Osteocyte (in vitro differentiated cells): ENCODE measurements at regions not wholly inside any gene's neighbourhood (a gene's known extent, or its start where the extent isn't known, plus 50 kb on each side); places are given as distances from the start of the nearest gene placed in this dataset.

Source experiments
- DNase-seq: peaks from one replicate; pipeline ENCODE4 v3.0.0; 2021; ENCODE audit warnings: mixed read lengths; ENCODE audit not compliant: unreplicated experiment; ENCODE audit errors: extremely low spot score
- H3K27ac Mint-ChIP-seq: one replicate; pipeline ENCODE4 v1.8.0; 2021; ENCODE audit warnings: mild to moderate bottlenecking, mixed read lengths; ENCODE audit not compliant: unreplicated experiment
- H3K27me3 Mint-ChIP-seq: one replicate; pipeline ENCODE4 v1.8.0; 2021; ENCODE audit warnings: mixed read lengths; ENCODE audit not compliant: unreplicated experiment
- H3K36me3 Mint-ChIP-seq: one replicate; pipeline ENCODE4 v1.8.0; 2021; ENCODE audit warnings: mixed read lengths; ENCODE audit not compliant: unreplicated experiment
- H3K4me1 Mint-ChIP-seq: one replicate; pipeline ENCODE4 v1.8.0; 2021; ENCODE audit warnings: mixed read lengths; ENCODE audit not compliant: unreplicated experiment
- H3K4me3 Mint-ChIP-seq: one replicate; pipeline ENCODE4 v1.8.0; 2021; ENCODE audit warnings: mild to moderate bottlenecking, moderate library complexity, mixed read lengths; ENCODE audit not compliant: unreplicated experiment
- H3K9me3 Mint-ChIP-seq: one replicate; pipeline ENCODE4 v1.8.0; 2021; ENCODE audit warnings: mixed read lengths; ENCODE audit not compliant: unreplicated experiment
- TF ChIP-seq, protein P1 (sequence below): fragments of 200-600 bp; sonication (generic); IDR thresholded peaks from 2 replicates; pipeline ENCODE4 v1.5.0; 2021; ENCODE audit warnings: antibody characterized with exemption, mild to moderate bottlenecking, moderate library complexity

DNA sequence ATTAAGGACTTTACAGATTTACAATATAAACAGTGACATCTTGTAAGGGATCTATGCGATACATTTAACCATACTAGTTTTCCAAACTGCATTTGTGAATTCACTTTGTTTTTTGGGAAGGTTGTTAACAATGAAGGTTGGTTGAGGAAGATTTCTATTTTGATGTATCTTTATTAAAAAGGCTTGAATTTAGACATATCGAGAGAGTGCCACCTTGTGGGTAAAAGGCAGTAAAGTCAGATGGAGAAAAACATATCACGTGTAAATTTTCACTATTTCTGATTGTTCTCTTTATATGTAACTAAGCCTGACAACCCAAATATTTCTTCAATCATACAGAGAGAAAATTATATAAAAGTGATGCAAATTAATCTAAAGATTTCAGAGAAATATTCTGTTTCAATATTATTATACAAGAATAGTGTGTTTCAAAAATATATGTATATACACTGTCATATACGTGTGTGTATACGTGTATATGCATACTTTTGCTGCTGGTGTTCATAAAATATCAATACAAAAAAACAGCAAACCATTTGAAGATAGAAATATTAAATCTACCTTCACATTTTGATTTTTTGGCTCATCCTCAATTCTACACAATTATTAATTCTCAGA is 988.6 kb downstream of the SORCS1 start:
- H3K4me1 Mint-ChIP-seq = no peaks in the 10 kb centered on the region
- no peak for DNase-seq
- no peak overlapping the region for H3K4me3 Mint-ChIP-seq
- no peaks in the 10 kb centered on the region for H3K9me3 Mint-ChIP-seq
- no peaks in the 10 kb centered on the region for H3K36me3 Mint-ChIP-seq
- no peaks in the 10 kb centered on the region for H3K27me3 Mint-ChIP-seq
- TF ChIP-seq, protein P1, sequence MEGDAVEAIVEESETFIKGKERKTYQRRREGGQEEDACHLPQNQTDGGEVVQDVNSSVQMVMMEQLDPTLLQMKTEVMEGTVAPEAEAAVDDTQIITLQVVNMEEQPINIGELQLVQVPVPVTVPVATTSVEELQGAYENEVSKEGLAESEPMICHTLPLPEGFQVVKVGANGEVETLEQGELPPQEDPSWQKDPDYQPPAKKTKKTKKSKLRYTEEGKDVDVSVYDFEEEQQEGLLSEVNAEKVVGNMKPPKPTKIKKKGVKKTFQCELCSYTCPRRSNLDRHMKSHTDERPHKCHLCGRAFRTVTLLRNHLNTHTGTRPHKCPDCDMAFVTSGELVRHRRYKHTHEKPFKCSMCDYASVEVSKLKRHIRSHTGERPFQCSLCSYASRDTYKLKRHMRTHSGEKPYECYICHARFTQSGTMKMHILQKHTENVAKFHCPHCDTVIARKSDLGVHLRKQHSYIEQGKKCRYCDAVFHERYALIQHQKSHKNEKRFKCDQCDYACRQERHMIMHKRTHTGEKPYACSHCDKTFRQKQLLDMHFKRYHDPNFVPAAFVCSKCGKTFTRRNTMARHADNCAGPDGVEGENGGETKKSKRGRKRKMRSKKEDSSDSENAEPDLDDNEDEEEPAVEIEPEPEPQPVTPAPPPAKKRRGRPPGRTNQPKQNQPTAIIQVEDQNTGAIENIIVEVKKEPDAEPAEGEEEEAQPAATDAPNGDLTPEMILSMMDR = peak; percentile 64
- H3K27ac Mint-ChIP-seq = no peak overlapping the region

DNA sequence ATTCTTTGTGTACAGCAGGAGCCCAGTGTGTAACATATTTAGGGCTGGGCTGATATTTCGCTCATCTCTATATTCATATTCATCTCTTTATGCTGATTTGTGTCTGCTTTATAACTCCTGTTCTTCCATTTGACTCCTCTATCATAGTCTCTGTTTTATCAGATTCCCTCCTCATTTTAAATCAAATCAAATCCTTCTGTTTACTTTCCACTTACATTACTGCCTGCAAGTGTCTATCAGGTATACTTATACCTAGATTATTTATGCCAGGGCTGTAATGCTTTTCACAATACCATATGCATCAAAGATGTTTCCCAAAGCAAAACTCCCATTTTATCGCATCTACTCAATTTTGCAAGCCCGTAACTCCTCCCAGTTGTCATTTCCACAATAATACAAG is 990.7 kb downstream of the SORCS1 start:
- Mint-ChIP-seq H3K9me3 (no peaks in the 10 kb centered on the region), H3K4me3 (no peak overlapping the region), H3K36me3 (no peaks in the 10 kb centered on the region), H3K27ac (no peak overlapping the region), H3K4me1 (no peaks in the 10 kb centered on the region), H3K27me3 (no peaks in the 10 kb centered on the region)
- TF ChIP-seq, protein P1 = no peak
- no peak for DNase-seq

DNA sequence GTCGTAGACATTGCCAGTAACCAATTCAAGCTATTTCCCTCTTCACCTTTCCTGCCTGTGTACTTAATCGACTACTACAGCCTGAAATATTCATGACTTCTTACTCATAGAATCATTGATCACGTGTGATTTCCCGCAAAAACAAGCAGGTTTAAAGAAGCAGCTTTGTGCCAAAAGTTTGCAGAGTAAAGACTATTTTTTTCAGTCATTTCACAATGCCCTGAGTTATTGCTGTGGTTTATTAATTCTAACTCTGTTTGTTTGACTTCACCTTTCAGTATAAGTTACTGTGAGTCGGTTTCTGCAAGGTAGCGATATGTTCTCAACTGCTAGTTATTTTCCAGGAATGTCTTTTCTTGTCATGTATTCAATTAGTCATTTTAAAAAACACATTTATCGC is 995.3 kb downstream of the SORCS1 start:
- H3K27me3 Mint-ChIP-seq = no peaks in the 10 kb centered on the region
- TF ChIP-seq, protein P1 = no peak
- no peaks in the 10 kb centered on the region for H3K4me1 Mint-ChIP-seq
- H3K4me3 Mint-ChIP-seq = no peak overlapping the region
- DNase-seq = no peak
- H3K9me3 Mint-ChIP-seq = no peaks in the 10 kb centered on the region
- no peak overlapping the region for H3K27ac Mint-ChIP-seq
- no peaks in the 10 kb centered on the region for H3K36me3 Mint-ChIP-seq

DNA sequence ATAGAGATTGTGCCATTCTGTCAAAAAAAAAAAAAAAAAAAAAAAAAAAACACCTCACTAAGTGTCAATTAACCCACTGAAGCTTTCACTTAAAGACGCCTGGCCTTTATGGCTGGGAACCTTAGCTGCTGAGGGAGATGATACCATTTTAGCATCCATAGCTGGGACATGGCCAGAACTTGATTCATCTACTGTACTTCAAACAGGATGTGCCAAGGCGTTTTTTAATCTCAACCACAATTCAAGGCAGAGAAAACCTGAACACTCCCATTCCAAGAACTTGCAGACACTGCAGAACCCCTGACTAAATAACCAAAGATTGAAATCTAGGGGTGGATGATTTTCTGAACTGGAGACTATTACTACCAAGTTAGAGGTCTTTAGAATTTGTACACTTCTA is 996.6 kb downstream of the SORCS1 start:
- H3K27me3 Mint-ChIP-seq = no peaks in the 10 kb centered on the region
- H3K9me3 Mint-ChIP-seq = peaks cover 6% of the 10 kb centered on the region
- no peaks in the 10 kb centered on the region for H3K4me1 Mint-ChIP-seq
- no peak for DNase-seq
- no peak overlapping the region for H3K4me3 Mint-ChIP-seq
- no peak overlapping the region for H3K27ac Mint-ChIP-seq
- no peaks in the 10 kb centered on the region for H3K36me3 Mint-ChIP-seq
- TF ChIP-seq, protein P1 = no peak

DNA sequence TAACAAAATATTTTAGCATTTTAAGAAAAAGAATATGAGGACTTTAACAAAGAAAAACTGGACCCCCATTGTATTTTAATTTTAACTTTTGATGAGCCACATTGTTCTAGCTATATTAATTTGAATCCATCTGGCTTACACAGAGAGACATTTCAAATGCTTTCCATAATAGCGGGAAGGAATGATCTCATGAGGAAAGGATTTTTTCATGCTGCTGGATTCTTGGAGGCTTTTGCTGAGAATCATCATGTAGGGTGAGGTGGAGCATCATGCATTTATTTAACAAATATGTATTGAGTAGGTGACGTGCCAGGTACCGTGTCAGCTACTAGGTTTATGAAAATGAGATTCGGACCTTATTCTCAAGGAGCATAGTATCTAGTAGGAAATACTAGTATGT is 1006.3 kb downstream of the SORCS1 start:
- Mint-ChIP-seq H3K4me3 (no peak overlapping the region), H3K27me3 (no peaks in the 10 kb centered on the region), H3K27ac (no peak overlapping the region), H3K36me3 (no peaks in the 10 kb centered on the region), H3K9me3 (peaks cover 9% of the 10 kb centered on the region), H3K4me1 (no peaks in the 10 kb centered on the region)
- TF ChIP-seq, protein P1 = no peak
- no peak for DNase-seq
